ENCODE measurements at regions not wholly inside any gene's neighbourhood (a gene's known extent, or its start where the extent isn't known, plus 50 kb on each side); places are given as distances from the start of the nearest gene placed in this dataset.

DNA sequence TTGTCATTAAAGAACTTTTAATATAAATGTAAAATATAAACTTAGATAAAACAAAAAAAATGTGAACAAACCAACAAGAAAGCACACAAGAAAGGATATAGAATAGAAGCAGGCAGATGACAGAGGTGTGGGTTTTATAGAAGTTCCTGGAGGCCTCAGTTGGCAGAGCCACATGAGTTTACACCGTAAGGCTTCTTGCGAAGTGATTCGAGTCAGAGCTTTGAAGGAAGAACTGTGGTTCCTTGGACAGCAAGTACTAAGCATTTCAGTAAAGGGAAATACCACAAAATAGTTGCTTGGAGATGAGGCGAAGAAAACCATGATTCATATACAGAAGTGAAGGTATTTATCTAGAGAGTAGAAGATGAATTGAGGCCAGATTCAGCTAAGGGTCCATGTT, 207.9 kb upstream of the EYA4 start:
- TF ChIP-seq CTCF (IDR thresholded peaks at IDR 0.05; ENCODE audit: low read length) (no peak), EZH2 (optimal IDR thresholded peaks at IDR 0.05; ENCODE audit: low read depth, low read length) (no peak), EZH2phosphoT487 (IDR thresholded peaks at IDR 0.05; ENCODE audit: low read length) (no peak)
